Heart left ventricle (tissue), 16 donors: ENCODE measurements at regions not wholly inside any gene's neighbourhood (a gene's known extent, or its start where the extent isn't known, plus 50 kb on each side); places are given as distances from the start of the nearest gene placed in this dataset.

Experiments used
- ATAC-seq, 4 donors: fragments of 200-7000 bp; cut with Tn5 transposase; one replicate each; pipeline ENCODE4 v1.9.1; 2020 to 2022; ENCODE audit warnings: moderate library complexity in 4 of 4, mild to moderate bottlenecking in 3 of 4, moderate number of reproducible peaks in 1 of 4
- DNase-seq, 5 donors: peaks; one replicate each; pipeline ENCODE4 v3.0.0-alpha.2; 2020
- H3K27ac ChIP-seq, 12 donors: fragments of 200-600 bp; sonication (generic) in 4 of 12; one replicate each; pipeline versions ENCODE4 v1.5.0 to v1.8.0; 2016 to 2022; ENCODE audit warnings: mild to moderate bottlenecking in 2 of 12
- H3K27me3 ChIP-seq, 9 donors: fragments of 200-600 bp; sonication (generic) in 2 of 9; one replicate each; pipeline versions ENCODE4 v1.5.1 to v1.8.0; 2016 to 2022; ENCODE audit warnings: mild to moderate bottlenecking in 3 of 9
- H3K36me3 ChIP-seq, 9 donors: fragments of 200-600 bp; sonication (generic) in 2 of 9; one replicate each; pipeline versions ENCODE4 v1.5.0 to v1.8.0; 2018 to 2022; ENCODE audit warnings: mild to moderate bottlenecking in 2 of 9
- H3K4me1 ChIP-seq, 12 donors: fragments of 200-600 bp; sonication (generic) in 4 of 12; one replicate each; pipeline versions ENCODE4 v1.5.0 to v1.8.0; 2016 to 2022; ENCODE audit warnings: mild to moderate bottlenecking in 3 of 12
- H3K4me3 ChIP-seq, 12 donors: fragments of 200-600 bp; sonication (generic) in 4 of 12; one replicate each; pipeline versions ENCODE4 v1.5.0 to v1.8.0; 2017 to 2022; ENCODE audit warnings: mild to moderate bottlenecking in 9 of 12, moderate library complexity in 4 of 12
- H3K9me3 ChIP-seq, 12 donors: fragments of 200-600 bp; sonication (generic) in 4 of 12; one replicate each; pipeline versions ENCODE4 v1.5.0 to v1.8.0; 2016 to 2022; ENCODE audit warnings: mild to moderate bottlenecking in 1 of 12
- POLR2A ChIP-seq, 2 donors: fragments of 450-650 bp; IDR thresholded peaks; one replicate each; pipeline ENCODE4 v1.6.1; 2017; ENCODE audit warnings: antibody characterized with exemption in 2 of 2, mild to moderate bottlenecking in 2 of 2, moderate library complexity in 2 of 2
- WGBS, 4 donors: extraction: QIAGEN DNeasy Blood & Tissue Kit in 2 of 4; methylation state at CpG; one replicate each; pipeline versions ENCODE4 v1.1.5 to v1.1.7; 2013 to 2018; 5-methylcytosine and 5-hydroxymethylcytosine counted together
- intact Hi-C, 10 donors: fragments of 100-400 bp; cut with DNase I; formaldehyde crosslinking; loops; one replicate each; pipeline versions ENCODE4 v1.11.1 to v1.14.2; 2022
- TF ChIP-seq, protein P1 (sequence below), 12 donors: fragments of 200-600 bp; sonication (generic) in 4 of 12; IDR thresholded peaks; one replicate each; pipeline versions ENCODE4 v1.5.0 to v1.8.0; 2018 to 2022; ENCODE audit warnings: antibody characterized with exemption in 12 of 12, mild to moderate bottlenecking in 5 of 12
- donor health status: ischemic (EF 13 %, LVEDD 7.1; RV severe dilation, severe dysfunction).
- donor health status: healthy with polysubstance abuse.
- donor health status: DM: no; HTN: yes; CAD: no.
- donor health status: DM: no; HTN: no; CAD: no.
- donor health status: ischemic (EF 25% LVEDD 6.9; RV normal size, moderate dysfunction).
- donor health status: ischemic (EF 25% LVEDD 5.7; RV mildly dilated, moderate dysfunction).
- donor health status: healthy.
- donor health status: DM: yes; HTN: yes; CAD: no.
- donor health status: ischemic (EF 35%, LVEDD 5.7; RV mildly dilated, moderate dysfunction).
- donor health status: nonischemic (EF 11% LVEDD 7.7; RV severe dilation, severe dysfunction).
- donor health status: DM: yes; HTN: yes; CAD: no.
- donor health status: PGD.
- donor health status: ischemic (EF 29% LVEDD 5.4; RV normal size, mild dysfunction).
- donor health status: nonischemic (EF 23%, LVEDD 6.1; RV moderate dilation, normal function).

GRCh38 chr11:96967616-96968015, 577.8 kb downstream of the JRKL start:
- TF ChIP-seq, protein P1, sequence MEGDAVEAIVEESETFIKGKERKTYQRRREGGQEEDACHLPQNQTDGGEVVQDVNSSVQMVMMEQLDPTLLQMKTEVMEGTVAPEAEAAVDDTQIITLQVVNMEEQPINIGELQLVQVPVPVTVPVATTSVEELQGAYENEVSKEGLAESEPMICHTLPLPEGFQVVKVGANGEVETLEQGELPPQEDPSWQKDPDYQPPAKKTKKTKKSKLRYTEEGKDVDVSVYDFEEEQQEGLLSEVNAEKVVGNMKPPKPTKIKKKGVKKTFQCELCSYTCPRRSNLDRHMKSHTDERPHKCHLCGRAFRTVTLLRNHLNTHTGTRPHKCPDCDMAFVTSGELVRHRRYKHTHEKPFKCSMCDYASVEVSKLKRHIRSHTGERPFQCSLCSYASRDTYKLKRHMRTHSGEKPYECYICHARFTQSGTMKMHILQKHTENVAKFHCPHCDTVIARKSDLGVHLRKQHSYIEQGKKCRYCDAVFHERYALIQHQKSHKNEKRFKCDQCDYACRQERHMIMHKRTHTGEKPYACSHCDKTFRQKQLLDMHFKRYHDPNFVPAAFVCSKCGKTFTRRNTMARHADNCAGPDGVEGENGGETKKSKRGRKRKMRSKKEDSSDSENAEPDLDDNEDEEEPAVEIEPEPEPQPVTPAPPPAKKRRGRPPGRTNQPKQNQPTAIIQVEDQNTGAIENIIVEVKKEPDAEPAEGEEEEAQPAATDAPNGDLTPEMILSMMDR (IDR thresholded peaks at IDR 0.05) = no peak
- no peak for TF ChIP-seq POLR2A (IDR thresholded peaks at IDR 0.05)
- WGBS, 4 donors = 69 to 81% (median 77%) methylated on average over 1 of the region's 1 CpG
- DNase-seq (no peak), ATAC-seq (no peak)
- no peaks in the 10 kb centered on the region for H3K27me3 ChIP-seq
- H3K4me3 ChIP-seq = no peak overlapping the region
- H3K9me3 ChIP-seq = no peaks in the 10 kb centered on the region
- H3K4me1 ChIP-seq = no peaks in the 10 kb centered on the region
- intact Hi-C loops = no loop called here
- no peak overlapping the region for H3K27ac ChIP-seq
- H3K36me3 ChIP-seq = no peaks in the 10 kb centered on the region

DNA sequence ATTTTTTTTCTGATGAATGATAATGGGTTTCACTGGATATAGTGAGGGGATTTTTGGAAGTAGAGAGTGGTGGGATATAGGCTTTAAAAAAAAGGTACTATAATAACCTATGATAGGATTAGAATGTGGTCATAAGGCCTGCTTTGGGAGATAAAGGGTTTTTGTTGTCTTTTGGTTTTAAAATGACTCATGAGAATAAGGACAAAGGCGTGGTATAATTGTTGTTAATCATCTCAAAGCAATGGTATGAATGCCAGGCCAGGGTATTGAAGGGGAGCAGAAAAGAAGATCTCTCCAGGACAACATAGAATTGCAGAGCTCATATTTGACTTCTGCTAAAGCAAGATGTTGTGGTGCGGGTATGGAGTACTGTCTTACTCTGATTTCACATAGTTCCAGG, 579.4 kb downstream of the JRKL start:
- ATAC-seq = no peak
- Histone ChIP-seq H3K9me3 (no peaks in the 10 kb centered on the region), H3K27ac (no peak overlapping the region), H3K4me1 (no peaks in the 10 kb centered on the region), H3K36me3 (no peaks in the 10 kb centered on the region), H3K4me3 (no peak overlapping the region), H3K27me3 (no peaks in the 10 kb centered on the region)
- no peak for DNase-seq
- WGBS, 4 donors = 78 to 85% (median 83%) methylated on average over 2 of the region's 2 CpGs
- intact Hi-C loops = no loop called here
- TF ChIP-seq, protein P1 (IDR thresholded peaks at IDR 0.05) = no peak
- TF ChIP-seq POLR2A (IDR thresholded peaks at IDR 0.05) = no peak

DNA sequence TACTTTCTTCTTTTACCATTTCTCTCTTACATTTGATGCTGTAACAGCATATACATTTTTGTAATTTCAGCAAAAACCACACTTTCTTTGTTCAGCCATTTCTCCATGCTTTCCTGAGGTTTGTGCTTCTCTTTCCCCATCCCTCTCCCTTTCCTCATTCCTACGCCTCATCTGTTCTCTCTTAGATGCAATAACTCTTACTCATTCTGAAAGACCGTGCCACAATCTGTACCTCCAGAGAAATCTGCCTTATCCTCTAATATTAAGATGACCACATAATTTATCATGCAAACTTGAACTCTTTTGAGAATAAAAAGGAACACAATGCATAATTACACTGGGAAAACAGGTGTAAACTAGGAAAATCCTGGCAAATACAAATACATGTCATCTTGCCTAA, 588.9 kb downstream of the JRKL start:
- no peaks in the 10 kb centered on the region for H3K36me3 ChIP-seq
- peaks cover 0 to 9% (median 0%) of the 10 kb centered on the region in 12 donors for H3K9me3 ChIP-seq
- H3K27ac ChIP-seq = no peak overlapping the region
- ATAC-seq (no peak), DNase-seq (no peak)
- H3K27me3 ChIP-seq = no peaks in the 10 kb centered on the region
- no peaks in the 10 kb centered on the region for H3K4me1 ChIP-seq
- 31 to 70% (median 37%) methylated on average over 2 of the region's 2 CpGs for WGBS, 4 donors
- TF ChIP-seq POLR2A (IDR thresholded peaks at IDR 0.05) = no peak
- TF ChIP-seq, protein P1 (IDR thresholded peaks at IDR 0.05) = no peak
- intact Hi-C loops = no loop called here
- no peak overlapping the region for H3K4me3 ChIP-seq

GRCh38 chr11:96986516-96986915, 596.7 kb downstream of the JRKL start:
- Histone ChIP-seq H3K4me3 (no peak overlapping the region), H3K4me1 (no peaks in the 10 kb centered on the region), H3K36me3 (no peaks in the 10 kb centered on the region), H3K27me3 (no peaks in the 10 kb centered on the region), H3K9me3 (no peaks in the 10 kb centered on the region), H3K27ac (no peak overlapping the region)
- no peak for TF ChIP-seq POLR2A (IDR thresholded peaks at IDR 0.05)
- TF ChIP-seq, protein P1 (IDR thresholded peaks at IDR 0.05) = no peak
- ATAC-seq (no peak), DNase-seq (no peak)
- intact Hi-C loops = no loop called here
- WGBS, 4 donors = 48 to 63% (median 54%) methylated on average over 1 of the region's 1 CpG
